H9 (cell line): ENCODE measurements at regions not wholly inside any gene's neighbourhood (a gene's known extent, or its start where the extent isn't known, plus 50 kb on each side); places are given as distances from the start of the nearest gene placed in this dataset.

Experiments
- DNase-seq: peaks from one replicate; pipeline ENCODE4 v3.0.0-alpha.2; 2017
- H2AFZ ChIP-seq: one replicate; pipeline ENCODE4 v1.6.1; 2013; ENCODE audit warnings: mild to moderate bottlenecking, low read length, control low read depth, moderate library complexity
- H2AK5ac ChIP-seq: 2 replicates; pipeline ENCODE4 v1.6.1; 2013; ENCODE audit warnings: low read length, control low read depth, mixed read lengths; ENCODE audit not compliant: insufficient read length
- H2BK120ac ChIP-seq: one replicate; pipeline ENCODE4 v1.6.1; 2013; ENCODE audit warnings: low read depth, mild to moderate bottlenecking, low read length, control low read depth, inconsistent platforms; ENCODE audit not compliant: poor library complexity, severe bottlenecking
- H2BK12ac ChIP-seq: 2 replicates; pipeline ENCODE4 v1.6.1; 2013; ENCODE audit warnings: low read length, control low read depth, mixed read lengths, low read depth; ENCODE audit not compliant: insufficient read length
- H2BK15ac ChIP-seq: 2 replicates; pipeline ENCODE4 v1.6.1; 2013; ENCODE audit warnings: low read depth, low read length, control low read depth
- H2BK20ac ChIP-seq: one replicate; pipeline ENCODE4 v1.6.1; 2013; ENCODE audit warnings: low read depth, mild to moderate bottlenecking, low read length, control low read depth, inconsistent platforms; ENCODE audit not compliant: poor library complexity, severe bottlenecking
- H2BK5ac ChIP-seq: 2 replicates; pipeline ENCODE4 v1.6.1; 2013; ENCODE audit warnings: low read length, control low read depth, mixed read lengths; ENCODE audit not compliant: insufficient read length
- H3K14ac ChIP-seq: 2 replicates; pipeline ENCODE4 v1.6.1; 2013; ENCODE audit warnings: low read length, control low read depth; ENCODE audit not compliant: insufficient read depth
- H3K18ac ChIP-seq: 2 replicates; pipeline ENCODE4 v1.6.1; 2013; ENCODE audit warnings: low read depth, mild to moderate bottlenecking, mixed read lengths, low read length, control low read depth; ENCODE audit not compliant: insufficient read length
- H3K23ac ChIP-seq: 2 replicates; pipeline ENCODE4 v1.6.1; 2013; ENCODE audit warnings: low read length, control low read depth, mixed read lengths, low read depth; ENCODE audit not compliant: insufficient read length
- H3K23me2 ChIP-seq: 2 replicates; pipeline ENCODE4 v1.6.1; 2013; ENCODE audit warnings: low read depth, mild to moderate bottlenecking, mixed read lengths, low read length, control low read depth; ENCODE audit not compliant: insufficient read length, poor library complexity, severe bottlenecking
- H3K27ac ChIP-seq: 2 replicates; pipeline ENCODE4 v1.5.1; 2013; ENCODE audit warnings: low read length, control low read depth, mixed read lengths, low read depth; ENCODE audit not compliant: insufficient read length
- H3K27me3 ChIP-seq: 2 replicates; pipeline ENCODE4 v1.6.1; 2013; ENCODE audit warnings: low read length, control low read depth, inconsistent platforms; ENCODE audit not compliant: insufficient read depth
- H3K4ac ChIP-seq: 2 replicates; pipeline ENCODE4 v1.6.1; 2013; ENCODE audit warnings: low read depth, mild to moderate bottlenecking, control low read depth, inconsistent platforms, low read length, moderate library complexity
- H3K4me1 ChIP-seq: 2 replicates; pipeline ENCODE4 v1.6.1; 2013; ENCODE audit warnings: low read length, control low read depth, inconsistent platforms; ENCODE audit not compliant: insufficient read depth
- H3K4me2 ChIP-seq: 2 replicates; pipeline ENCODE4 v1.6.1; 2013; ENCODE audit warnings: low read length, control low read depth, mixed read lengths; ENCODE audit not compliant: insufficient read length, insufficient read depth
- H3K56ac ChIP-seq: 2 replicates; pipeline ENCODE4 v1.6.1; 2013; ENCODE audit warnings: low read depth, mild to moderate bottlenecking, mixed read lengths, low read length, control low read depth; ENCODE audit not compliant: insufficient read length
- H3K79me1 ChIP-seq: 2 replicates; pipeline ENCODE4 v1.6.1; 2013; ENCODE audit warnings: low read depth, mild to moderate bottlenecking, moderate library complexity, low read length, control low read depth, inconsistent platforms; ENCODE audit not compliant: insufficient read depth, poor library complexity, severe bottlenecking
- H3K79me2 ChIP-seq: 2 replicates; pipeline ENCODE4 v1.6.1; 2013; ENCODE audit warnings: low read length, control low read depth, inconsistent platforms; ENCODE audit not compliant: insufficient read depth
- H3K9ac ChIP-seq: 2 replicates; pipeline ENCODE4 v1.6.1; 2013; ENCODE audit warnings: low read length, control low read depth, mixed read lengths; ENCODE audit not compliant: insufficient read length; ENCODE audit errors: extremely low read depth
- H3K9me3 ChIP-seq: one replicate; pipeline ENCODE4 v1.6.1; 2013; ENCODE audit warnings: low read depth, low read length, inconsistent platforms; ENCODE audit not compliant: control insufficient read depth
- H3T11ph ChIP-seq: one replicate; pipeline ENCODE4 v1.6.1; 2013; ENCODE audit warnings: mild to moderate bottlenecking, low read length, control low read depth, inconsistent platforms
- H4K20me1 ChIP-seq: one replicate; pipeline ENCODE4 v1.6.1; 2013; ENCODE audit not compliant: control insufficient read depth, insufficient read length, insufficient read depth
- H4K5ac ChIP-seq: 2 replicates; pipeline ENCODE4 v1.6.1; 2013; ENCODE audit warnings: low read depth, mild to moderate bottlenecking, mixed read lengths, low read length, control low read depth; ENCODE audit not compliant: insufficient read length
- H4K8ac ChIP-seq: replicated peaks from 2 replicates; pipeline ENCODE4 v1.6.1; 2013; ENCODE audit warnings: low read length, control low read depth, mixed read lengths, low read depth; ENCODE audit not compliant: insufficient read length
- H4K91ac ChIP-seq: 2 replicates; pipeline ENCODE4 v1.6.1; 2013; ENCODE audit warnings: low read depth, mild to moderate bottlenecking, moderate library complexity, mixed read lengths, low read length, control low read depth; ENCODE audit not compliant: insufficient read length
- H3K27ac Mint-ChIP-seq, 3 experiments: 2 replicates in 2 of 3; 3 replicates in 1 of 3; pipeline ENCODE4 v1.8.0; 2020 to 2021; ENCODE audit warnings: mixed read lengths in 3 of 3, mild to moderate bottlenecking in 1 of 3, moderate library complexity in 1 of 3
- H3K27me3 Mint-ChIP-seq: 2 replicates; pipeline ENCODE4 v1.8.0; 2021; ENCODE audit warnings: low read depth, mild to moderate bottlenecking, moderate library complexity, mixed read lengths
- H3K36me3 Mint-ChIP-seq, 3 experiments: 2 replicates in 2 of 3; 3 replicates in 1 of 3; pipeline ENCODE4 v1.8.0; 2020 to 2021; ENCODE audit warnings: low read depth in 3 of 3, mixed read lengths in 3 of 3; ENCODE audit not compliant: insufficient read depth in 1 of 3
- H3K4me1 Mint-ChIP-seq, 2 experiments: 2 replicates each; pipeline ENCODE4 v1.8.0; 2020; ENCODE audit warnings: mixed read lengths in 2 of 2
- H3K4me3 Mint-ChIP-seq, 2 experiments: 2 replicates in 1 of 2; 3 replicates in 1 of 2; pipeline ENCODE4 v1.8.0; 2020 to 2021; ENCODE audit warnings: mild to moderate bottlenecking in 2 of 2, mixed read lengths in 2 of 2, moderate library complexity in 1 of 2
- H3K9me3 Mint-ChIP-seq, 2 experiments: 2 replicates in 1 of 2; 3 replicates in 1 of 2; pipeline ENCODE4 v1.8.0; 2020; ENCODE audit warnings: mild to moderate bottlenecking in 2 of 2, mixed read lengths in 2 of 2, moderate library complexity in 1 of 2
- WGBS: extraction: QIAGEN DNeasy Blood & Tissue Kit; methylation state at CpG from one replicate; pipeline ENCODE4 v1.1.7; 2013; ENCODE audit warnings: missing lambda C conversion rate, low lambda C conversion rate, mixed read lengths; ENCODE audit not compliant: insufficient read length; ENCODE audit errors: extremely low coverage; 5-methylcytosine and 5-hydroxymethylcytosine counted together
- TF ChIP-seq, protein P1 (sequence below): fragments of 200-600 bp; sonication (generic); conservative IDR thresholded peaks from 3 replicates; pipeline ENCODE4 v1.8.0; 2021; ENCODE audit warnings: antibody characterized with exemption, mild to moderate bottlenecking

DNA sequence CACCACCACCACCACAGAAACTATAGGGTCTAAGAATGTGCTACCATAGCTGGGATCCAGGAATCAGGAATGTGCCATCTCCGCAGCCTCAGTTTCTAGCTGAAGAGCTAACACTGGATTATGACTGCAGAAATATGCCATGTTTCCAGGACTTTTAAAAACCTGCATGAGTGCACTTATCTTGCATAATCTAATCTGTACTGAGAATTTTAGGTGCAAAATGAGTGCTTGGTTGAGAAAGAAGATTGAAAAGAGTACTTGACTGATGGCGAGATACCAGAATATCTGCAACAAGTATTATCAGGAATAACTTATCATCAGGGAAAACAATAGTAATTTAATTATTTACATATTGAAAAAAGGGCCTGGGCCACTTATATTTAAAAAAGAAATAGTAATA is 97.2 kb upstream of the FAM216B start:
- no peak overlapping the region for H2BK12ac ChIP-seq
- Mint-ChIP-seq H3K36me3 (peaks cover 0 to 4% (median 0%) of the 10 kb centered on the region in 3 experiments; a peak in 1 of 7 replicates), H3K9me3 (no peaks in the 10 kb centered on the region; a peak in 1 of 5 replicates), H3K4me3 (no peak overlapping the region), H3K4me1 (no peaks in the 10 kb centered on the region), H3K27me3 (no peaks in the 10 kb centered on the region), H3K27ac (no peak overlapping the region; a peak in 1 of 7 replicates)
- no peaks in the 10 kb centered on the region for H3K4me1 ChIP-seq
- H2BK5ac ChIP-seq, result no peak overlapping the region
- no peaks in the 10 kb centered on the region for H3K9me3 ChIP-seq
- TF ChIP-seq, protein P1, sequence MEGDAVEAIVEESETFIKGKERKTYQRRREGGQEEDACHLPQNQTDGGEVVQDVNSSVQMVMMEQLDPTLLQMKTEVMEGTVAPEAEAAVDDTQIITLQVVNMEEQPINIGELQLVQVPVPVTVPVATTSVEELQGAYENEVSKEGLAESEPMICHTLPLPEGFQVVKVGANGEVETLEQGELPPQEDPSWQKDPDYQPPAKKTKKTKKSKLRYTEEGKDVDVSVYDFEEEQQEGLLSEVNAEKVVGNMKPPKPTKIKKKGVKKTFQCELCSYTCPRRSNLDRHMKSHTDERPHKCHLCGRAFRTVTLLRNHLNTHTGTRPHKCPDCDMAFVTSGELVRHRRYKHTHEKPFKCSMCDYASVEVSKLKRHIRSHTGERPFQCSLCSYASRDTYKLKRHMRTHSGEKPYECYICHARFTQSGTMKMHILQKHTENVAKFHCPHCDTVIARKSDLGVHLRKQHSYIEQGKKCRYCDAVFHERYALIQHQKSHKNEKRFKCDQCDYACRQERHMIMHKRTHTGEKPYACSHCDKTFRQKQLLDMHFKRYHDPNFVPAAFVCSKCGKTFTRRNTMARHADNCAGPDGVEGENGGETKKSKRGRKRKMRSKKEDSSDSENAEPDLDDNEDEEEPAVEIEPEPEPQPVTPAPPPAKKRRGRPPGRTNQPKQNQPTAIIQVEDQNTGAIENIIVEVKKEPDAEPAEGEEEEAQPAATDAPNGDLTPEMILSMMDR, result no peak
- no peak overlapping the region for H4K8ac ChIP-seq
- no peak overlapping the region for H3K4me2 ChIP-seq
- no peaks in the 10 kb centered on the region for H4K20me1 ChIP-seq
- no peak overlapping the region for H2AFZ ChIP-seq
- no peaks in the 10 kb centered on the region for H3K79me2 ChIP-seq
- H4K5ac ChIP-seq, result no peak overlapping the region
- no peak overlapping the region for H3K18ac ChIP-seq
- no peak overlapping the region for H3K9ac ChIP-seq
- no peak overlapping the region for H2AK5ac ChIP-seq
- WGBS, result no CpG with 5 or more reads among the region's 2 CpGs
- H3T11ph ChIP-seq, result no peak overlapping the region
- H3K27me3 ChIP-seq, result no peaks in the 10 kb centered on the region
- H3K27ac ChIP-seq, result no peak overlapping the region
- no peak overlapping the region for H2BK15ac ChIP-seq
- DNase-seq, result no peak
- no peak overlapping the region for H3K4ac ChIP-seq
- no peak overlapping the region for H3K23ac ChIP-seq
- no peaks in the 10 kb centered on the region for H3K23me2 ChIP-seq
- H2BK20ac ChIP-seq, result no peak overlapping the region
- H3K79me1 ChIP-seq, result no peaks in the 10 kb centered on the region
- H3K56ac ChIP-seq, result no peak overlapping the region
- H2BK120ac ChIP-seq, result no peak overlapping the region
- no peak overlapping the region for H3K14ac ChIP-seq
- no peak overlapping the region for H4K91ac ChIP-seq
